ENCODE measurements at regions not wholly inside any gene's neighbourhood (a gene's known extent, or its start where the extent isn't known, plus 50 kb on each side); places are given as distances from the start of the nearest gene placed in this dataset.

DNA sequence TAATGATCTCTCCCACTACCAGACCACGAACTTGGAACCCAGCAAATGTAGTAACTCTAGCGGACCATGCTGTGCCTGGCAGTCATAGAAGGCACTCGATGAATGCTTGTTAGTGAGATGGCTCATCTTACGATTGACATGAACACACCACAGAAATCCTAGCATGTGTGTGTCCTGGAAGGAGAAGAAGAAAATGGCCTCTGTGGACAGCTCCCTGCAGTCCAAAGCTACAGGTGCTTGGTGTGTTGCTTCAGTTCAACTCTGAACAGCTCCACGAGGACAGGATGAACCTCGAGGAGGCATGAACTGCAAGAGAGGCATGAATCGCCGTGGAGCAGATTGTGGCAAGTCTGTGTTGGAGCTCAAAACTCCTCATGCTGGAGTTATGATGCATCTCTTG, 93.5 kb downstream of the KLF6 start:
- no peak for DNase-seq

DNA sequence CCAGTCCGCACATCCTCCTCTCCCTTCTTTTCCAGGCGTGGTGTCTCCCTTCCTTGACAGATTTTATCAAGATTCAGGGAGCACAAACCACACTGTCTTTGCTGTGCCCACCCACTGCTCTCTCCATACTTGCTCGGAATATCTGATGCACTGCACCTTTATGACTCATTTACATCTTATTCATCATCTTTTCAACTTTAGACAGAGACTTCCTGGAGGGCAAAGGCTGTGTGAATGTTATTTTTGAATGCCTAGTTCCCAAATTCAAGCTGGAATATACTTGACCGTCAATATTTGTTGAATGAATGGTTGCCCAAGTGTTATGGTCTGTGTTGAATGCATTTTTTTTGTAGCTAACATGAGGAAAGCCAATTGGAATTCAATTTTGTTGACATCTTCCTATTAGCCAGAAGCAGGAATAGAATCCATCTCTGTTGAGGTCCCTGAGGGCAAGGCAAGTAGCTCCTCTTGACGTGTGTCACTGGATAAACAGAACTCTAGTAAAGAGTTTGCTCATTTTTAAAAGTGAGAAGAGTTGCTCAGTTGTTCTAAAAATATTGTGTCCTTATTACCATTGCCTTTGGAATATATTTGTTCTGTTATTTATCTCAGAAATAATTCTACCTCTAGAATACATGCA, 95.0 kb downstream of the KLF6 start:
- DNase-seq: no peak

DNA sequence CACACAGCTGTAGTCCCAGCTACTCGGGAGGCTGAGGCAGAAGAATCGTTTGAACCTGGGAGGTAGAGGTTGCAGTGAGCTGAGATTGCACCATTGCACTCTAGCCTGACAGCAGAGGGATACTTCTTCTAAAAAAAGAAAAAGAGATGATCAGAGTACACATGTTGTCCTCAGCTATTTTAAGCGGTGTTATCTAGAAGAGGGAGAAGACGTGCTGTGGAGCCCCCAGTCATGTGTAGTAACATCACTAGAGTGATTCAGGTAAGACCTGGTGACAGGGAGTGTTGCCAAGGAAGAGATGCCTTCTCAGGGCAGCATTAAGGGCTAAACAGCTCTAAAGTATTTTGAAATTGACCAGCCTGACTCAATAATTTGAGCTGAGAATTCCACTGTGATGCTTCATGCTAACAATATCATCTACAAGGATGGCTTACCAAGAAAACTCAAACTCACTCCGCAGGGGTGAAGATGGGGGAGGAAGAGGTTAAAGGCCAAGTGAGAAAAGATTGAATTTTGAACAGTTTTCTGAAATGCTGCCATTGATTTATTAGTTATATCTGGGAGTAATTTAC, 97.4 kb downstream of the KLF6 start:
- DNase-seq: no peak

DNA sequence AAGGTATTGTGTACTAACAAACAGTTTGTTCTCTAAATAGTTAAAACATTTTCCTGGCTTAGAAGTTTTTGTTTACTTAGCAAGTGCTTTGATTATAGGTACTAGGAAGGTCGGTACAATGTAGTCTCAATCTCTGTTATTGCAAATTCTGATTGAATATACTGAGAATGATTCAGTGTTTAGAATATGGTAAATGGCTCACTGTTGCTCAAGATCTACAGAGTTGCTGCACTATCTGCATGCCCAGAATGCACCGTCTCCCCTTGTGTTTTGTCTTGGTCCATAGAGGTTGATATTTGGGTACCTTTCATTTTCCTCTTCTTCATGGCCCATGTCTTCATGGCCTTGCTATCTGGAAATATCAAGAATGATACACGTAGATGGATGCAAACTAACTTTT, 99.6 kb downstream of the KLF6 start:
- DNase-seq: no peak

DNA sequence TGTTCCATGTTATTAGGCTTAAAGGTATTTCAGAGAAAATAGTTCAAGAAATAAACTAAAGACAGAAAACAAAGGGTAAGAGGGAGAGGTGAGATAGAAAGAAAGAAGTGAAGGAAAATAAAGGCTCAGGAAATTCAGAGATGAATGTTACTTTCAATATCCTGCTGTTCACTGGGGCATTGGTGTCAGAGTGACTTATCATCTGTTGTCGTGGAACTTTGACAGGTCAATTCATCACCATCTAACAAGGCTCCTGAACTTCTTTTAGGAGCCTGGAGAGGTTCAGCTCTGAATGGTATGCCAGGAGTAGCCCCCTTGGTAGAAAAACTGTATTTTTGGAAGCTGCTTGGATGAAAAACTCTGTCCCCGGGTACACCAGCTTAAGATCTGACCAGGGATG, 100.1 kb downstream of the KLF6 start:
- DNase-seq: no peak

DNA sequence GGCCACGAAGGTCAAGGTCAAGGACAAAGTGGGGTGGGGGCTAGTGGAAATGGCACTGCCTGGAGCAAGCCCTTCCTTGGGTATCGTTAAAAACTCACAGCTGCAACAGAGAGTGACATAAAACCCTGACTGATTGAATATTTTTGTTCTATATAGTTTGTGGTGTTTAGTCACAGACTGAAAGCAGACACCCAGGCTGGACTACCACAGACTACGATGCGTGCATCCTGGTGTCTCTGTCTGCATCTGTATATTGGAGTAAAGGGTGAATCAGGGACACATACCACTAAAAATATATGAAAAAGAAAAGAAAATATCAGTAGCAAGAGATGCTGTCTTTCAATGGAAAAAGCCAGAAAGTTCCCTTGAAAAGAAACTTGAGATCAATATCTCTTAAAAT, 101.4 kb downstream of the KLF6 start:
- no peak for DNase-seq

DNA sequence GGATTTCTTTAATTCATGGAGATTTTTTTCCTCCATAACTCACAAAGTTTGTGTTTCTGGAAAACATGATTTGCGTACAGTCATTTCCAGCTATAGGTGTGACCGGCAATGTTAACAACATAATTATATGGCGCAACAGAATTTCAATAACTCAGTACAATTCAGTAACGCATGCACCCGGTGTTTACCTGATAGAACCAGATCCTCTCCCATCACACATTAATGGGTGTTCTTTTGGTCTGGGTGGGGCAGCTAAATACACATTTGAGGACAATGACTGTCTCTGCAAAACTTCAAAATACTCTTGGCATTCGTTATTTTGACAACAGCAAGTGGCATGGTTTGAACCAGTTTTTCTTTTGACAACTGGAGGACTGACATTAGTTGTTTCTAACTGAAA, 102.3 kb downstream of the KLF6 start:
- no peak for DNase-seq

DNA sequence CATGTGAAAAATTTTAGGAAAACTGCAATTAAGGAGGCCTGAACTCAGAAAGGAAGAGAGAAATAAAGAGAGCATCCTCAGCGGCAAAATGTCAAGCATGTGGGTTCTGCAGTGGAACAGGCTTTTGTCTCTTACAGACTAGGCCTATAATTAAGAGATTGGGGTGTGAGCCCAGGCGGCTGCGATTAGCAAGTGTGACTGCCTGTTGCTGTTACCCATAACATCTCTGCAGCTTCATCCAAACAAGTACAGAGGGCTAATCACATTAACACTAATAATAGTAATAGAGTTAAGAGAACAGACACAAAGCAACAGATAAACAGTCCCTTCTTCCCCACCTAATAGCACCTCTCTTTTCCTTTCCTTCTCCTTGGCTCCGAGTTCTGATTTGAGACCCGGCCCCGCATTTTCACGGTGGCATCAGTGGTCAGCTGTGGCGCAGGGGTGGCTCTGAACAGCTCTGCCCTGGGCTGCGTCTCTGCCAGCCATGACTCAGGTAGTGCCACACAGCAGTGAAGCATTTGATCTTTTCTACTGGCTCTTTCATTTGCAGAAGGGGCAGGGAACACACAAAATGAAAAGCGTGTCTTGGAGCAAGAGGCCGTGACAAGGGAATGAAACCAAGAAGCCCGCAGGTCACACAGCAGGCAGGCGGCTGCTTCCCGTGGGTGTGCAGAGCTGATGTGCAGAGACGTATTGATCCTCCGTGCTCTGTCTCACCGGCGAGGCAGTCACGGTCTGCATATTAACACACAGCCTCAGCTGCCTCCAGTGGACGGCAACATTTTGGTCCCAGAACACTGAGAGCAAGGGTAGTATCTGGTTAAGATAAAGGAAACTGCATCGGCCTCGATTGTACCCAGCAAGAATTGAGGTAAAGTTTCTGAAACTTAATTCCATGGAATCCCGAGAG, 103.1 kb downstream of the KLF6 start:
- DNase-seq: no peak

DNA sequence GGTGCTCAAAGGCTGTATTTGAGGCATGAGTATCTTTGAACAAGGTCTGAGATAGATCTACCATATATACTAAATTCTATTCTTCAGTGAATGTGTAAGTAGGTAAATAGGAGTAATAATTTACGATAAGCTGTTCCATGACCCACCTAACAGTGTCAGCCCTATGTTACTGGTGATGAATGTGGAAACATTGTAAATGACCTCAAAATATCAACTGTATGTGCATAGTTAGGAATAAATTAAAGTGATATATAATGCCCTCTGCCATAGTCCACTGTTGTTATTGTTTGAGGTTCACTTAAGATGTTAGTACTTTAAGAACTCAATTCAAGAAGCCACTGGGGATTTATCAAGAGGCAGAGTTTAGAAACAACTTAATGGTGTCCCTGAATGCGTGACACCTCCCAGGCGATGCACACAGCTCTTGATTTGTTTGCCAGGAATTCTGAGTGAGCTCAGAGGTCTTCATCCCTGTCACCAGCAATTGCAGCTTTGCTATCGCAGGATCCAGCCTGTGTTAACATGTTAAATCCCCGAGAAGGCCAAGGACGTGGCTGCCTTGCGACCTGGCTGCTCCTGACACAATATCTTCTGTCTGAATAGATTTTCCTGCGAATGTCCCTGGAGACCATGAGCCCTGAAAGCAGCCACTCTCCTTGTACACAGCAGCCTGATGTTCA, 104.9 kb downstream of the KLF6 start:
- DNase-seq: no peak

DNA sequence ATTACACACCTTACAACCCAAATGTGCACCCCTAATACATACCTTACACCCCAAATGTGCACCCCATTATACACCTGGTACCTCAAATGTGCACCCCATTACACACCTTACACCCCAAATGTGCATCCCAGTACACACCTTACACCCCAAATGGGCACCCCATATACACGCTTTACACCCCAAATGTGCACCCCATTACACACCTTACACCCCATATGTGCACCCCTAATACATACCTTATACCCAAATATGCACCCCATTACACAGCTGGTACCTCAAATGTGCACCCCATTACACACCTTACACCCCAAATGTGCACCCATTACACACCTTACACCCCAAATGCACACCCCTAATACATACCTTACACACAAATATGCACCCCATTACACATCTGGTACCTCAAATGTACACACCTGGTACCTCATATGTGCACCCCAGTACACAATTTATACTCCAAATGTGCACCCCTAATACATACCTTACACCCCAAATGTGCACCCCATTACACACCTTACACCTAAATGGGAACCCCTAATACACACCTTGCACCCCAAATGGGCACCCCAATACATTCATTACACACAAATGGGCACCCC, 106.3 kb downstream of the KLF6 start:
- no peak for DNase-seq

DNA sequence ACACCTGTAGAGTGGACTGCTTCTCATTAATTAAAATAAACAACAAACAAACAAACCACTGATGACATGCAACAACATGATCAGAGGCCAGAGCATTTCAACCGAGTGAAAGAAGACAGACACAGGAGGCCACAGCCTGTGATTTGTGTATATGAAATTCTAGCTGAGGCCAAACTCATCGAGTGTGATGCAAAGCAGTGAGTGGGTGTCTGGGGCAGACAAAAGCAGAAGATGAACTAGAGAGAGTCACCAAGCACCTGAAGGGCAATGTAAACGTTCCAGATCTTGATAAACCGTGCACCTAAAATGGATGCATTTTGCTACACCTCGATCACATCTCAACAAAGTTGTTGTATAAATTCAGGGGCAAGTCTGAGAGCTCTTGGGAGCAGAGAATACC, 108.4 kb downstream of the KLF6 start:
- DNase-seq: no peak

DNA sequence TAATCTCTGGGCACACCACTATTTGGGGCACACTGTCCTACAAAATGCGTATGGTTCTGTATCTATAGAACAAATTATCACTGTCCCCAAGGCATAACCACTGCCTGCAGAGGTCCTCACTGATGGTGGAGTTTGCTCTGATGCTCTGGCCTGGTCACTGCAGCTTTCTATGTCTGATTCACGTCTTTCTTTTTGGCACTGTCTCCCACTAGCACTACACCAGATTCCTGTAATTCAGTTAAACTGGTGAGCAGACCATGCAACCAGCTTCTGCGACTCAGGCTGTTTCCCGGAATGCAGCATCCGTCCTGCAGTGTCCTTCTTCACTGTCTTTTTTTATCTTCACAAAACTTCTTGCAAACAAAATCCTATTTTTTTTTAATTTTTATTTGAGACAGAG, 112.8 kb downstream of the KLF6 start:
- DNase-seq: no peak

DNA sequence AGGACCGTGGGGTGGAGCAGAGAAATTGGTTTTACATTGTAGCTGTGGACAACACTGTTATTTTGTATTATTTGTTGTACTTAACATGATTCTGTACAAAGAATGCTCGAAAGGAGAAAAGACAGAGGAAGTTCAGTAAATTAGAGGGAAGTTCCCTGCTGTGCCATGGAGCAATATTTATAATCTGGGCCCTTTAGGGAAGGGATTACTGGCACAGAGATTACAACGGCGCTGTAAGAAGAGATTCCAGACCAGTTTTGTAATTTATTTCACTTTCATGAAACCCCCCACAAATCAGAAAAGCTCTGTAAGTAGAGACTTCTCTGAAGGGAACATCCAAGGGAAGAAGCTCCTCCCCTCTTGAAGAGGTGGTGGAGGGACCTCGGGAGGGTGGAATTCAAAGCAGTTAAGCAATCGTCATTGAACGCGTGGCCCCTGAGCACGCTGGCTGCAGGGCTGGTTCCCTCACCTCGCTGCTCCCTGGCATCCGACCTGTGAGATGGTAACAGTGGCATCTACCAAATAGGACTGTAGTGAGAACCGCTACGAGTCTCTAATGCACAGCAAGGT, 113.5 kb downstream of the KLF6 start:
- DNase-seq: no peak

DNA sequence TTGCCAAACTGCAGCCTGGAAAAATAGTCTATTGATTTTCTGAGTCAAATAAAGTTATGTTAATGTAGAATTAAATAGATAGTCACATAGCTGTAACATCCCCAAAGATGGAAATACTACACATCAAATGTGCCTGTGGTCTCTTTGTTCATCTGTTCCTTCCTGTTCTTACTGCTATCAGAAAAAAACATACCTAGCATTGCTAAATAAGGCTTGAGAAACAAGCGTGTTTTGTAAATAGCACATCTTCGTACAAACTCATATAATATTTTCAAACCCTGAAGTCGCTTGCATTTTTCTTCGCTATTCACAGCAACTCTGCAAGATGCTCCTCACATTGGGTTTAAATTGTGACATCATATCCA, 116.1 kb downstream of the KLF6 start:
- no peak for DNase-seq

DNA sequence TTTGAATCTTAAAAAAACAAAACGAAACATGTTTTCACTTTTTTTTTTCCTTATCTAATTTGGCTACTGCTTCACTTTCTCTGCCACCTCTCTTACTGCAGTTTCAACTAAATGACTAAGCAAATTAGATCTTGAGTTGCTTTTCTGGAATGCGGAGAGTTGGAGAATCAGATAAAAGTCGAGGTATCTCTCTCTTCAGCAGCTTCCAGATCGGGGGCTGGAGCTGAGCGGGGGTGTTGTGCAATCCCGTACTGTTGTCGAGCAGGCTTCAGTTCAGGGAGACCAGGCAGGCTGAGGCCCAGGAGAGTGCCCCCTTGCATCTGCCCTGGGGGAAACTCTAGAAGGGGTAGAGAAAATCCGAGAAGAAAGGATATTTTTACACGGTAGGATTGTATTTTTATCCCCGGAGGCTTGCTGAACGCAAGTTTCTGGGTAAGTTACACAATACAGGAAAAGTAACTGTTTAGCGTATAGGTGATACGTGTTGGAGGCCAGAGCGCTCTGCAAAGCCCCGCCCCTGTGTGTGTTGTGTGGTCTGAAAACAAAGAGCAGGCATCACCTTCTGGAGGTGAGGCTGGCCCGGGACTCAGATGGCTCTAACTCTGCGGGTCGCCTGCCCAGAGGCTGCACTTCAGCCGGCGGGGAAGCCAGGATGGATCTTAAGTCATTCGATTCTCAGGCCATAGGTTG, 116.6 kb downstream of the KLF6 start:
- DNase-seq: peak; percentile 61

DNA sequence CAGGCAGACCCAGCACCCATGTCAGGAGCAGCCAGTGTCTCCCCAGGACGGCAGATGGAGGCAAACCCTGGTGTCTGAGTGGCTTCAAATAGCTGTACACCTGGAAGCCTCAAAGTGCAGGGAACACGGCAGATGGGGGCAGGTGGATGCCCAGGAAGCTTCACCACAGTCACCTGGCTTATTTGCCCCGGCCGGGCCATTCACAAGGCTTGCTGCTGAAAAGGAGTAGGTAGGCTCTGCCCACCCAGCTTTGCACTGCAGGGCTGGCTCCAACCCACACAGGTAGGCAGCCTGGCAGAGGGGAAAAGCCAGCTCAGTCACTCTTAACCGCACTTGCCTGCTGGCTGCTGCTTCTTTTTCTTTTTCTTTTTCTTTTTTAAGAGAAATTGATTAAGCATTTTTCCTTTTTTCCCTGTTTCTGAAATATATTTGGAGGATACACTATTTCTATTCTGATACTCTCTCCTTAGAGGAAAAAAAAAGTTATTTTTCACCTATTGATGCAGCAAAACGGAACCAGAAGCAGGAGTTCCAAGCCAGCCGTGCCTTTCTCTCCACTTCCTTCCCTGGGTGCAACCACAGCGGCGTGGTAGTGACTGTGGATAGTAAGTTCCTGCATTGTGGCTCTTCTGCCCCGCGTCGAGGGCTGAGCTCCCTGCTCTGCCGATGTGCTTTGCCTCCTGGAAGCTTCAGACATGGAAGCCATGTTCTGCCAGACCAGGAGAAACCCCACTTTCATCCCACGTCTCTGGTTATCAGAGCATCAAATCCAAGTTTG, 118.3 kb downstream of the KLF6 start:
- no peak for DNase-seq

DNA sequence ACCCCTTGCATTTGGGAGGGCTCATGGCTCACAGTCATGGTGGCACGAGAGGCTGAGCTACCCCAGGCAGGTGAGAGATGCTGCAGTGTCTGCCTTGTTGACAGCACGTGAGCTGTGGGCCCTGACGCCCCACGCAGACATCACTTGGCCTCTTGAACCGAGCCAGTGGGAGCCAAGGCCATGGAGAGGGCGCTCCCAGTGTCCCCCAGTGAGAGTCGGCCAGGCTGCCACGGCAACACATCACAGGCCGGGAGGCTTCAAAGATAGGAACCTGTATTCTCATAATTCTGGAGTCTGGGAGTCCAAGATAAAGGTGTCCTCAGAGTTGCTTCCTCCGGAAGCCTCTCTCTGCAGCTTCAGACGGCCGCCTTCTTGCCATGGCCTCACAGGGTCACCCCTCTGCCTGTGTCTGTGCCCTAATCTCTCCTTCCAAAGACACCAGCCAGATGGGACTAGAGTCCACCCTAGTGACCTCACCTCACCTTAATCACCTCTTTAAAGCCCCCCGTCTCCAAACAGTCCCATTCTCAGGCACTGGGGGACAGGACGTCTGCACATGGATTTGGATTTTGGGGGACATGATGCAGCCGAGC, 119.6 kb downstream of the KLF6 start:
- no peak for DNase-seq

DNA sequence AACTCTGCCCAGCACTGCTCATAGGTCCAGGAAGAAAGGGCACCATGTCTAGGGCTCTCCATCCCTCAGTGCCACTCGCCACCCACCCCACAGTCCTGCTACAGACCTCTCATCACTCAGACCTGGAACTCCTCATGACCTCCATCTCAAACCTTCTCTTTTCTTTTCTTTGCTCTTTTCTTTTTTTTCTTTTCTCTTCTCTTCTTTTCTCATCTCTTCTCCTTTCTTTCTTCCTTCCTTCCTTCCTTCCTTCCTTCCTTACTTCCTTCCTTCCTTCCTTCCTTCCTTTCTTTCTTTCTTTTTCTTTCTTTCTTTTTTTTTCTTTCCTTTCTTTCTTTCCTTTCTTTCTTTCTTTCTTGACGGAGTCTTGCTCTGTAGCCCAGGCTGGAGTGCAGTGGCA, 122.2 kb downstream of the KLF6 start:
- DNase-seq: no peak

DNA sequence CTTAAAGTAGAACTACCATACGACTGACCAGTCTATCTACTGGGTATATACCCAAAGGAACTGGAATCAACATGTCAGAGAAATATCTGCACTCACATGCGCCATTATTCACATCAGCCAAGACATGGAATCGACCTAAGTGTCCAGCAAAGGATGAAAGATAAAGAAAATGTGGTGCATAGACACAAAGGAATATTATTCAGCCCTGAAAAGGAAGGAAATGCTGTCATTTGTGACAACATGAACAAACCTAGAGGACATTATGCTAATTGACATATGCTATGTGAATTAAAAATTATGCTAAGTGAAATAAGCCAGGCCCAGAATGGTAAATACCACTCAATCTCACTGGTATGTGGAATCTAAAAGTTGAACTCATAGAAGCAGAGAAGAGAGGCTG, 123.7 kb downstream of the KLF6 start:
- no peak for DNase-seq

DNA sequence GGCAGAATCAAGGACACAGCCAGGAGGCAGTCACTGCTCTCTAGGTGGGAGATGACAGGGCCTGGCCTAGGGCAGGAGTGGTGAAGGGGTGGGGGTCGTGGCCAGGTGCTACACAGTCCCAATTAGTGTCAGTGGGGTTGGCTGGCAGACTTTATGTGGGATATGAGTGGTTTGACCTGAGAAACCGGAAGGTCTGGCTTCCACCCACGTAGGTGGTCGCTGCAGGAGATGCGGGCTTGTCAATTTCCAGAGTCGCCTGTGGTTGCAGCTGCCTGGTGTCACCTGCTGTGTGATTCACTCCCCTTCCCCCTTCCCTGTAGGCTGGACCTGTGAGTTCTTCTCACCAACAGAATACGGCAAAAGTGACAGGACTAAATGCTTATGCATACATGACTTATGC, 124.3 kb downstream of the KLF6 start:
- no peak for DNase-seq
